Body of pancreas (tissue), 4 donors: ENCODE measurements at regions not wholly inside any gene's neighbourhood (a gene's known extent, or its start where the extent isn't known, plus 50 kb on each side); places are given as distances from the start of the nearest gene placed in this dataset.

ENCODE experiments used
- ATAC-seq: fragments of 150-250 bp; one replicate; pipeline ENCODE4 v1.9.1; 2016
- DNase-seq, 4 donors: peaks; one replicate each; pipeline ENCODE4 v3.0.0-alpha.2; 2019
- H3K27ac ChIP-seq, 4 donors: fragments of 200-600 bp; sonication (generic); 1 replicate in 3 of 4; 2 replicates in 1 of 4; pipeline versions ENCODE4 v1.5.1 to v1.6.1; 2016 to 2019; ENCODE audit warnings: mild to moderate bottlenecking in 1 of 4, mixed read lengths in 1 of 4, moderate library complexity in 1 of 4
- H3K27me3 ChIP-seq, 2 donors: fragments of 200-600 bp; sonication (generic); one replicate each; pipeline ENCODE4 v1.6.0; 2016; ENCODE audit warnings: mild to moderate bottlenecking in 1 of 2
- H3K36me3 ChIP-seq, 2 donors: fragments of 200-600 bp; sonication (generic); replicated peaks in 1 of 2; 2 replicates each; pipeline ENCODE4 v1.5.1; 2016; ENCODE audit warnings: low read depth in 2 of 2; ENCODE audit not compliant: insufficient read depth in 1 of 2
- H3K4me1 ChIP-seq: fragments of 200-600 bp; sonication (generic); one replicate; pipeline ENCODE4 v1.6.0; 2016
- H3K4me3 ChIP-seq, 2 donors: fragments of 200-600 bp; sonication (generic); 1 replicate in 1 of 2; 2 replicates in 1 of 2; pipeline ENCODE4 v1.5.1; 2016 to 2019
- H3K9me3 ChIP-seq, 3 donors: fragments of 200-600 bp; sonication (generic); 1 replicate in 2 of 3; 2 replicates in 1 of 3; pipeline ENCODE4 v1.5.1; 2016
- CTCF ChIP-seq, 7 experiments: fragments of 450-650 bp in 4 of 7; fragments of 200-600 bp in 3 of 7; sonication (generic) in 3 of 7; IDR thresholded peaks; one replicate each; pipeline ENCODE4 v1.5.1; 2016 to 2019; ENCODE audit warnings: antibody characterized with exemption in 7 of 7
- POLR2A ChIP-seq, 3 donors: fragments of 450-650 bp; IDR thresholded peaks; one replicate each; pipeline ENCODE4 v1.6.1; 2016; ENCODE audit warnings: antibody characterized with exemption in 3 of 3, mild to moderate bottlenecking in 2 of 3
- WGBS, 2 donors: methylation state at CpG; one replicate each; pipeline ENCODE4 v1.1.5; 2017; 5-methylcytosine and 5-hydroxymethylcytosine counted together
- intact Hi-C: fragments of 100-400 bp; cut with DNase I; formaldehyde crosslinking; loops from one replicate; pipeline ENCODE4 v1.15.1; 2023

- no peaks in the 10 kb centered on the region for H3K36me3 ChIP-seq
- H3K27me3 ChIP-seq = no peaks in the 10 kb centered on the region
- H3K9me3 ChIP-seq = no peaks in the 10 kb centered on the region
- intact Hi-C loops = no loop called here
- H3K4me1 ChIP-seq = no peaks in the 10 kb centered on the region
- TF ChIP-seq POLR2A (IDR thresholded peaks at IDR 0.05) (no peak), CTCF (IDR thresholded peaks at IDR 0.05) (no peak)
- 83 to 87% methylated on average over 4 of the region's 4 CpGs for WGBS, 2 donors
- H3K4me3 ChIP-seq = no peak overlapping the region
- DNase-seq = no peak
- no peak overlapping the region for H3K27ac ChIP-seq
- no peak for ATAC-seq
These were observed 90.8 kb upstream of the PIK3CG start for GRCh38 chr7:106774213-106774767.

- peaks cover 3% of the 10 kb centered on the region for H3K4me1 ChIP-seq
- TF ChIP-seq POLR2A (IDR thresholded peaks at IDR 0.05) (no peak), CTCF (IDR thresholded peaks at IDR 0.05) (no peak)
- no peaks in the 10 kb centered on the region for H3K9me3 ChIP-seq
- H3K27ac ChIP-seq = no peak overlapping the region
- DNase-seq (no peak), ATAC-seq (no peak)
- intact Hi-C loops = no loop called here
- no peak overlapping the region for H3K4me3 ChIP-seq
- no peaks in the 10 kb centered on the region for H3K27me3 ChIP-seq
- 71 to 79% methylated on average over 12 of the region's 12 CpGs for WGBS, 2 donors
- H3K36me3 ChIP-seq = no peaks in the 10 kb centered on the region
These were observed 90.1 kb upstream of the PIK3CG start for GRCh38 chr7:106774768-106775551.

GRCh38 chr7:106775552-106775936, 89.5 kb upstream of the PIK3CG start:
- Histone ChIP-seq H3K27me3 (no peaks in the 10 kb centered on the region), H3K36me3 (no peaks in the 10 kb centered on the region), H3K4me3 (no peak overlapping the region), H3K9me3 (no peaks in the 10 kb centered on the region), H3K27ac (no peak overlapping the region), H3K4me1 (peaks cover 3% of the 10 kb centered on the region)
- ATAC-seq = no peak
- intact Hi-C loops = no loop called here
- WGBS, 2 donors = 70 to 77% methylated on average over 4 of the region's 4 CpGs
- no peak for DNase-seq
- TF ChIP-seq CTCF (IDR thresholded peaks at IDR 0.05) (no peak), POLR2A (IDR thresholded peaks at IDR 0.05) (no peak)

GRCh38 chr7:106775975-106776607, 89.0 kb upstream of the PIK3CG start:
- Histone ChIP-seq H3K36me3 (no peaks in the 10 kb centered on the region), H3K27ac (no peak overlapping the region)
- 63 to 68% methylated on average over 3 of the region's 3 CpGs for WGBS, 2 donors

More at GRCh38 chr7:106775975-106776607, 89.0 kb upstream of the PIK3CG start:
- peaks cover 3% of the 10 kb centered on the region for H3K4me1 ChIP-seq
- ATAC-seq (no peak), DNase-seq (no peak)
- no peaks in the 10 kb centered on the region for H3K27me3 ChIP-seq
- no peak for TF ChIP-seq CTCF (IDR thresholded peaks at IDR 0.05)
- TF ChIP-seq POLR2A (IDR thresholded peaks at IDR 0.05) = no peak
- H3K4me3 ChIP-seq = no peak overlapping the region
- intact Hi-C loops = no loop called here
- no peaks in the 10 kb centered on the region for H3K9me3 ChIP-seq
